ENCODE measurements at regions not wholly inside any gene's neighbourhood (a gene's known extent, or its start where the extent isn't known, plus 50 kb on each side); places are given as distances from the start of the nearest gene placed in this dataset.
"Not testable (repeated sequence)": the region's sequence is repeated elsewhere in the genome, so short reads cannot be mapped to it uniquely, and the experiment has no call there.

DNA sequence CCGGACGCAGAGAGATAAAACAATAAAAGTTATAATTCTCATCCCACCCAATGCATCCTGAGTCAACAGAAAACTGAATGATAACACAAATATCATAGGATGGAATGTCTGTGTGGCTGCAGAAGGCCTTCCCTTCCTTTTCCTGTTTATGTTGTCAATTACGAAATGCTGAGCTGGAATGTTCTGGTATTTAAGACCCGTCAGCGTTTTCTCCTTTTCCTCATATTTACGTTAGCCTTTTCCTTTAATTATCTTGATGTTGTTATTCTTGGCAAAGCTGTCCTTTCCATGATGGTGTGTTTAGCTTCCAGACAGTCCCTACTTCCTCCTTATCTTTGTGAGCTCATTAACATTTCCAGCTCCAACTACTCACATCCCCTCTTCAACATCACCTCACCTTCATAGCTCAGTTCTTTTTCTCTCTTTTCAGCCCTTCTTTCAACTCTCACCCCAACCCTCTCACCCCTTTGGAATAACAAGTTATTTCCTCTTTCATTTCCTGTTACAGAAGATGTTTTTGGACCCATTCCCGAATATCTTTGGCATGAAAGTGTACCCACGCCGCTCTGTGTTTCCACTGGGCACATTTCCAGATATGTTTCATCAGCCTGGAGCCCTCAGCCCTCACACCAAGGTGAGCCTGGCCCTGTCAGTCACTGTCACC lies 221.6 kb downstream of the NR2F1-AS1 start:
- peak in 1 of 2 experiments; percentile 18 for DNase-seq

DNA sequence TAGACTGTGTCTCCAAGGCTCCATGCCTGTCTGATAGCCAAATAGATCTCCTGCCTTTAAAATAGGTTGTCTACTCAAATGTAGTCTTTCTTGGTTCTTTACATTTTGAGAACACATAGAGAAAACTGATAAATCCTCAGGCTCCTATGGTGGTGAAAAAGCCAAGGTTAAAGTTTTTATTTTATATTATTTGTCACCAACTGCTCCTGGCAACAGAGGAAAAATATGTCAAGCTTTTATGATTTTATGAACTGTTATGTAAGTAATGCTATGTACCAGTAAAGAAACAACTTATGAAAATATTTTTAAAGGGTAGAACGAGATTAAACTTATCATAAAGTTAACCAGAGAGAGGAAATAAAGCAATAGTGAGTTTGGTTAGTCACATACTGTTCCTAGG lies 222.8 kb downstream of the NR2F1-AS1 start:
- DNase-seq, result no peak

DNA sequence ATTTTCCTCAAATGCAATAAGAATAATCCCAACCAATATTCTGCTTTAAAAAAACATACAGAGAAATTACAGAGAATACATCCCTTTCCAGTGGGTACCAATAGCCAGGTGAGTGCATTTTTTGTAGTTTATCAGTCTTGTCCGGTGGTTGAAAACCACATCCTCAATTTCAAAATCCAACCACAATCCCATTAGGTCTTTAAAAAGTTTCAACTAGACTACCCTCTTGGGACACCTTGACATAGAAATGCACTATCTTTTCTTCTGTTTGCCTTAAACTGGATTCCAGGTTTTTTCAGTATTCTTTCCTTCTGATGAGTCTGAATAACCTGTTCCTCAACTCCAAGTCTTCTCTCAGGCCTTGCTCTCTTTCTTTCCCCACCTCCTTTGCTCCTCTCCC lies 223.3 kb downstream of the NR2F1-AS1 start:
- no peak for DNase-seq

DNA sequence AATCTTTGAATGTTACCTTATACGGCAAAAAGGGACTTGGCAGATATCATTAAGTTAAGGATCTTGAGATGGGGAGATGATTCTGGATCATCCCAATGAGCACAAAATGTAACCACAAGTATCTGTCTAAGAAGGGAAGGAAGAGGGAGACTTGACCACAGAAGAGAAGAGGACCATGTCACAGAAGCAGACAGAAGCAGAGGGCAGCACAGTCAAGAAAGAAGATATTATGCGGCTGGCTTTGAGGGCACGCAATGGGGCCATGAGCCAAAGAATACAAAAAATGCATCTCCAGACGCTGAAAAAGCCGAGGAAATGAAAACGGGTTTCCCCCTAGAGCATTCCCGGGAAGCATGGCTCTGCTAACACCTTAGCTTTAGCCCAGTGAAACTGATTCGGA lies 225.3 kb downstream of the NR2F1-AS1 start:
- DNase-seq, result no peak

DNA sequence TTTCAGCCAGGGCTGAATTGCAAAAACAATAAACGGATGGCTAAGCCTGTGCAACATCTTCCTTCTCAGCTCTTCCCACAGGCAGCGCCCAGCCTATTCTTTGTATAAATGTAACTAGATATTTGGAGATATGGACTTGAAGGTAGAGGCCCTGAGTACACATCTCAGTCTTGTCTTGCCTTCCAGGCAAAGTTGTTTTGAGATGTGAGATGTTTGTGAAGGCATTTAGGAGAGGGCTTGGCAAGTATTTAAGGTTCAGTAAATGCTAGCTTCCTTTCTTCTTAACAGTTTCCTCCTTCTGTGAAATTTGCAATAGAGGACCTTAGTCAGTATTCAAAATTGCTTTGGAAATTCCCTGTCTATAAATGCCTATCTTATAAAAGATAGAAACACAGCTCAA lies 228.8 kb downstream of the NR2F1-AS1 start:
- DNase-seq, result no peak

DNA sequence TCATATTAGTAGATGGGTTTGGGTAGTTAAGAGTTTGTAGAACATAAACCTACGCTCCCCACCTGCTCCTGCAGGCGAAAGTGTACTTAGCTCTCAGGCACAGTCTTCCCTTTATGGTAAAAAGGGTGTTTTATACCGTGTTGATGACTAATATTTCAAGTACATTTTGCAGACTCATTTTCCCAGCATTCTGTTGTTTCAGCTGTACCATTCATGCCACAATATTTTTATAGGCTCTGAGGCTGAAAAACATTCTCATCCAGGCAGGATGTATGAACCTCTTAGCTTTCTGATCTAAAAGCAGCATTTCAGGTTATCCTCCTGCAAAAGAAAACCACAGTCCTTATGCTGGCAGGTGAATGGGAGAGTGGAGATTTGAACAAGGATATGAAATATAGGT lies 231.4 kb downstream of the NR2F1-AS1 start:
- DNase-seq, result no peak

DNA sequence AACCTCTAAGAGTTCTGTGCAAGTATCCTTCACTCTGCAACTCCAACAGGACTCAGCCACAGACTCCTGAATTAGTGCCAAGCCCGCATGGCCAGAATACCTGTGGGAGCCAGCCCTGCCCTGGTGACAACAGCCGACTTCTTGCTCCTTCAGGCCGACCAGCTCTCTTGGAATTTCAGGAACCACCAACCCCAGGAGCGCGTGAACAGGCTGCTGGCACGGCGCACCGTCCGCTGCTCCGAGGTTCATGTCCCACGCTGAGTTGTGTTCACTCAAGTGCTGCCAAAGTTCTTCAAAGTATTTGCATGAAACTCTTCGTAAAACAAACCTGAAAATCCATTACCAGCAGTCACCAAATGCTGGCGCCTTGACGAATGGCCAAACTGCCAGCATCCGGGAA lies 232.8 kb downstream of the NR2F1-AS1 start:
- DNase-seq, result no peak

DNA sequence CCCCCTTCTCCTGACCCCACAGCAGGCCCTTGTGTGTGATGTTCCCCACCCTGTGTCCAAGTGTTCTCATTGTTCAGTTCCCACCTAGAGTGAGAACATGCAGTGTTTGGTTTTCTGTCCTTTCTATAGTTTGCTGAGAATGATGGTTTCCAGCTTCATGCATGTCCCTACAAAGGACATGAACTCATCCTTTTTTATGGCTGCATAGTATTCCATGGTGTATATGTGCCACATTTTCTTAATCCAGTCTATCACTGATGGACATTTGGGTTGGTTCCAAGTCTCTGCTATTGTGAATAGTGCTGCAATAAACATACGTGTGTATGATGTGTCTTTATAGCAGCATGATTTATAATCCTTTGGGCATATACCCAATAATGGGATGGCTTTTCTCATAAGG lies 234.2 kb downstream of the NR2F1-AS1 start:
- DNase-seq, result not testable (repeated sequence)

DNA sequence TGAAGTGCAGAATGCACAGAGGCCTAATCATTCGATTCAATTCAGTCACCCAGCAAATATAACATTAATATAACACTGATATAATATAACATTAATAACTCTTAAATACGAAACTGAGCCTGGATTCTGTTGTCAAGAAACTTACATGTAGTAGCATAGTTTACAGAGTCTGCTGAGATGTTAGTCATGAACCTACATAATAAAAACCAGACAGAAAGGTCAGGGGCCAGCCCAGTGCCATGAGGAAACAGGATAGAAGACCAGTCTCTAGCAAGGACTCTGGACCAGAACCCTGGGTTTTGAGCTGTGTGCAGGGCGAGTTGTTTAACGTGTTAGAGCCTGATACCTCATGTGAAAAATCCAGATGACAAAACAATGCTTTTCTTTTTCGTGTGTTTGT lies 234.7 kb downstream of the NR2F1-AS1 start:
- DNase-seq, result no peak

DNA sequence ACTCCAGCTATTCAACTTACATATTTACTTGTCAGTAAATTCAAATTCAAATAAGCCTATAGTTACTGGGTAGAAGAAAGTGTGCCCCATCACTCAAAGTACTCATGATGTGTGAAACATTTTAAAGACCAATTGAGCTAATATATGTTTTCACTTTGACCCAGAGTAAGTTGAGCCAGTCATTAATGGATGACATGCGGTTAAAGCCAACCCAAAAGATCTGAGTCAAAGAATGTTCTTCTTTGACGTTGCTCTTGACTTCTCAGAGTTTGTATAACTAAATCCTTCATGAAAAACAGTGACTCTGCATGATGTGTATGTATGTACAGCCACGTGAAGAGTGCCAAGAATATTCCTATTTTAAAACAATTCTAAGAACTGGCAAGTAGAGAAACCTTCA lies 237.4 kb downstream of the NR2F1-AS1 start:
- no peak for DNase-seq

DNA sequence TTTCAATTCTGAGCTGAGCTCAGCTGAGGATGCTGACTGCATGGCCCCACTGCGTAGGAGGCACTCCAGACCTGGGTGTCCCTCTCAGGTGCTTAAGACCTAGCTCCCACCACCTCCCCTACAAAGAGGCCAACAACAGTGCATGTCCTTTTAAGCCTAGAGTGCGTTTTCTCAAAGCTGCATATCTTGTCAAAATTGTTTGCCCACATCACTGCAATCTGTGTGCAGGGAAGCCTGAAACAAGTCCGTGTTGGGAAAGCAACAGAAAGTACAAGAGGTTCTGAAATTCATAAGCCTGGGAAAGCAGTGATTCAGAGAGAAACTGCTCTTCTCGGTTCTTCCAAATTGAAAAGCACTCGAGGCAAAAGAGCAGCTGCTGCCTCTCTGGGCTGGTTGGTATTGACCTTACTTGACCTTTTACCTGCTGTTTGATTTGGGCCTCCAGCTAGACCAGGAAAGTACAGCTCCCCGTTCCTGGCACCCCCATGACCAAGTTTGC lies 238.4 kb downstream of the NR2F1-AS1 start:
- DNase-seq, result no peak

DNA sequence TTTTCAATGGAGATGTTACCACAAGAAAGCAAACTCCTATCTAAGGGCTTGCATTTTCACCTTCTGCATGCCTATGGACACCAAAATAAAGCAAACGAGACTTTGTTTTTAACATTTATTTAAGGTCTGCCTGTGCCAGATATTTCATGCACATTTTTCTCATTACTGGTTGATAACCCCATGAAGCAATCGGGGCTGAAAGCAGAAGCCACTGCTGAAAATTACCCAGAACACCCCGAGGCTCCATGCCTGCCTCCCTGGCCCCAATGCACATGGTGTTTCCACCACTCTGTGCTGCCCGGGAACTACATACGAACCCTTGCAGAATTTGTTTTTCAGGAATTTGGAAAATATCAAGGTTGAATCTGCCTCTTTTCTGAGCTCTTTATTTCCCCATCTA lies 240.1 kb downstream of the NR2F1-AS1 start:
- DNase-seq, result no peak

DNA sequence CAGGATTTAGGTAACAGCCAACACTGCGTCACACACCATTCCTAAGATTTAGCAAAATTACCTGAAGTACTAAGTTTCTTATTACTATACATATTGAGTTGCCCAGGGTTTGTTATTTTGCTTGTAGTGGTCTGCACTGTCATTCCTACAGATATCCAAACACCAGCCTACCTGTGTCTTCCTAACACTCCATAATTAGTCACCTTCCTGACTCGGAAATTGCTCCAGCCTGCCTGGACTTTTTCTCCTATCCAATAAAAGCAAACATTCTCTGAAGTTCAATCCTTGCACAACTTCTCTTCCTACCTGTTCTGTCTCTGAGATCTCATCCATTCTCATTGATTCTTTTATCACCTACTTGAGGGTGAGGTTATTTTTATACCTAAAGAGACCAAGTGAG lies 243.9 kb downstream of the NR2F1-AS1 start:
- no peak for DNase-seq

DNA sequence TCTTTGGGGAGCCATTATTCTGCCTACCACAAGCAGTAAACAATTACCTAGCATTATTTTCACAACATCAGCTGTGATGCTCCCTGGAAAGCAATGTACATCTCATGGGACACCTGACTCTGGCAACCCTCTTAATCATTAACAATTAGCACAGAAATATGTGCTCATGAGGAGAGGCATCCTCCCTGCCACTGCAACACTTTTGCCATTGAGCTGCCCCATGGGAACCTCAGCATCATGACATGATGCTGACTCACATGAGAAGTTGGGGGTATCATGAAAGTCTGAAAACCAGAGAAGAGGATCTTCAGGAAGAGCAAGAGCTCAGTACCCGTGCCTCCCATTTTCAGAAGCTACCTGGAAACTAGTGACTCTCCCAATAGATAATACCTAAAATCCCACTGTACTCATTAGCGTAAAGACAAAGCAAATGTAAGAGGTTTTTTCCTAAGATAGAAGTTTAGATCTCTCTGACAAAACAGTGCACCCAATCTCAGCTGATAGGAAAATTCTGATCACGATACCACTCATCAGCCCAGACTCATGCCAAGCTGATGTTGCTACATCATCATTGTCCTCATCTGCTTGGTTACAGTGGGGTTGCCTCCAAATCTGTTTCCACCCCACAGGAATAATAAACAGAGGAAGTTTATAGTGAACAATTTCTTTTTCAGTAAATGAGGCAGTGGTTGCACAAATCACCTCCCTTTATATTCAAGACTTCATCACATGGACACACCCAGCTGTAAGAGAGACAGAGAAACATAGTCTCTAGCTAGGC lies 244.5 kb downstream of the NR2F1-AS1 start:
- no peak for DNase-seq

DNA sequence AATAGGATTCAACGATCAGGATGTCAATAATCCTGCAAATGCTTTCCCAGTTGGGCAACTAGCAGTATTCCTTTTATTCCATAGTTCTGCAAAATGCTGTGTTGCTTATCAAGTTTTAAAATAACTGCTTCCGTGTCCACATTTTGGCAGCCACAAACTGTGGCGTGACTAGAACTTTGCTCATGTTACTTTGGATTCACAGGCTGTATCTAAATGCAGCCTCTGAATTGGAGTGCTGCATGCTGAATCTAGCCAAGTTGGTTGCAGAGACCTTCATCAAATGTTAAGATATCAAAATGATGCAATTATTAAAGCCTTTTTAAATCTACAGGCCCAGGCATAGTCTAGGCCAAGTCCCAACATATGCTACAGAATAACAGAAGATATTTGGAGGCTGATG lies 249.2 kb downstream of the NR2F1-AS1 start:
- no peak for DNase-seq

DNA sequence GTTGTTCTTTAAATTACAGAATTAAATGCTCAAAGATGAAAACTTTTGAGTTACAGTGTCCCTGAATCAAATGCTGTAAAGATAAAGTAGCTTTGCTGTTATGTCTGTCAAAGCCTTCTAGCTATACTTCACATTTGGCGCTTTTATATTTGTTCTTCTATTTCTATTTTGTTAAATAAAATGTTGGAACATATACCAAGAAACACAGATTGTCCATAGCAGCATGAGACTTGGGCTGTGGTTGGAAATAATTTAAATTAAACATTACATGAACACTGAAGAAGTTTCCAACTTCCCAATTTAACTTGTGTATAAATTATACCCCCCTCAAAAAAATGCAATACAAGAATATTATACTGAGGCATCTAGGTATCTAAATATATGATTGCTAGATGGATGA lies 249.8 kb downstream of the NR2F1-AS1 start:
- no peak for DNase-seq

DNA sequence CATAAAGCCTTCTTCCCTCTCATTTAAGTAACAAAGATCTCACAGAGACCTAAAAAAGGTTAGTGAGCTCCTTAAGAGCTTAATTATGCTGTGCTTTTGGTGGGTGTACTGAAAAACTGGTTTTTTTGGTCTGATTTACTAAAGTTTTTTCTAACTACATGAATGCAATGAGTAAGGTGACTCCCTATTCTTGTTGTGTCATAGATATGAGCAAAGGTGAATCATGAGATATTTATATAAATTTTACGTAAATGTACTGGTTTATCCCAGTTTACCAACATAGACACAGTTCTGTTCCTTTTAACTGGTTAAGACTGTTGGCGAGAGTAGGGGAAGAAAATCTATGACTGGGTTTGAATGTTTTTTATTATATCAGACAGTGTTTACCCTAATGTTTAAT lies 250.5 kb downstream of the NR2F1-AS1 start:
- DNase-seq, result no peak

DNA sequence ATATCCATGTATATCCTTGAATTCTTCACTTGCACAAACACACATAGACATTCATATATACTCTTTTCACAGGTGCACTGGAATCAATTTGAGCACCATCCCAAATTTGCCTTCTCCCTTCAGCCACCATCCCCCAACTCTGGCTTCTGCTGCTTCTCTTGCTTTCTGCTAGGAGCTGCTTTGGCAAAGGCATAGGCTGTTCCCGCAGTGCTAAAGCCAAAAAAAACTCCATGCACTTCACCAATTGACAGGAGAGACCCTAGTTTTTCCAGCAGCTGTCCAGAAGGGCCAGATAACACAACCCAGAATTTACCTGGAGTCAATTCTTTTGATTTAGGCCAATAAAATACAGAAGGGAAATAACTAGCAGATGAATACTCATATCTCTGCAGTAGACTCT lies 251.3 kb downstream of the NR2F1-AS1 start:
- no peak for DNase-seq

DNA sequence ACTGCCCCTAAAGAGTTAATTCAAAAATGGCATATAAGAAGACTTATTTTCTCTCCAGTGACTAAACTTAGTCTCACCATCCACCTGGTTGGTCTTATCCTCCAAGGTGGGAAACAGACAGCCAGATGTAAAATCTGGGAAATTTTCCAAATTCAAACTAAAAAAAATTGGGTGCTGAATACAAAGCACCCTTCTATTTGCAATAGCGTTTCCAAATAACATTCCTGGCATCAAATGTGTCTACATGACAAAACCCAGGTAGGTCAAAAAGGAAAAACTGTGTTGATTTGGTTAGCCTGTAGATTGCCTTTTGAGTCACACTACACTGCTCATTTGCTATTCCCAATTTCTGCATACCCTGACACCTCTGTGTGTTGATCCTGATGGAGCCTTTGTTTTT lies 252.2 kb downstream of the NR2F1-AS1 start:
- peak in 1 of 2 experiments; percentile 24 for DNase-seq

DNA sequence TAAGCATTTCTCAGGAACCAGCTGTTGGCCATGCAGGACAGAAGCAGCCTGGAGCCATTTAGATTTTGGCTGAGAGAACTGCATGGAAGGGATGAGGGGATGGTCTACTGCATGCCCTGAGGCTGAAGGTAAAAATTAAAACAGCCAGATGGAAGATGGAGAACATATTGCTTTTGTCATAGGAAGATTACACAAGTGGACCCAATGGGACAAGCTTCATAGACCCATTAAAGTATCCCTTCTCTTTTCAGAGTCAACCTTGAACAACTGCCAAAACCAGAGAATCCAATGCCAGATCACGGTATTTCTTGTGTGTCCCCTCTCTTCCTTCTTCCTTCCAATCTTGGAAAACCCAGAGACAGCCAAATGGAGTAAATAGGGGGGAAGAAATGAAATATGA lies 253.4 kb downstream of the NR2F1-AS1 start:
- no peak for DNase-seq

DNA sequence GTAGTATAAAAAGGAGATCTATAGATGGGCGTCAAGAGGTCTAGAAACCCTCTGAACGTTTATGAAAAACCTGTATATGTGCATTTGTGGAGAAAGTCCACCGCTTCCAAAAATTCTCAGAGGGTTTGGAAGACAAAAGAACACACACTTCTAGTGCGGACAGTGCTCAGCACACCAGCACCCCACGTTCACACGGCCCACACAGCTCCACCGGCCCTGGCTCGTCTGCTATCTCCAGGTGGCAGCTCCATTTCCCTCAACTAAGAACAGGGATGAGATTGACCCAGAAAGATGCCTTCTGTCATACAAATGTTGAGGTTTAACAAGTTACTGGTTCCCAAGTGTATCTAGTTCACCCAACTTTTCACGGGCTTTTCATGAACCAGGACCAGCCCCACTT lies 255.1 kb downstream of the NR2F1-AS1 start:
- DNase-seq, result no peak

DNA sequence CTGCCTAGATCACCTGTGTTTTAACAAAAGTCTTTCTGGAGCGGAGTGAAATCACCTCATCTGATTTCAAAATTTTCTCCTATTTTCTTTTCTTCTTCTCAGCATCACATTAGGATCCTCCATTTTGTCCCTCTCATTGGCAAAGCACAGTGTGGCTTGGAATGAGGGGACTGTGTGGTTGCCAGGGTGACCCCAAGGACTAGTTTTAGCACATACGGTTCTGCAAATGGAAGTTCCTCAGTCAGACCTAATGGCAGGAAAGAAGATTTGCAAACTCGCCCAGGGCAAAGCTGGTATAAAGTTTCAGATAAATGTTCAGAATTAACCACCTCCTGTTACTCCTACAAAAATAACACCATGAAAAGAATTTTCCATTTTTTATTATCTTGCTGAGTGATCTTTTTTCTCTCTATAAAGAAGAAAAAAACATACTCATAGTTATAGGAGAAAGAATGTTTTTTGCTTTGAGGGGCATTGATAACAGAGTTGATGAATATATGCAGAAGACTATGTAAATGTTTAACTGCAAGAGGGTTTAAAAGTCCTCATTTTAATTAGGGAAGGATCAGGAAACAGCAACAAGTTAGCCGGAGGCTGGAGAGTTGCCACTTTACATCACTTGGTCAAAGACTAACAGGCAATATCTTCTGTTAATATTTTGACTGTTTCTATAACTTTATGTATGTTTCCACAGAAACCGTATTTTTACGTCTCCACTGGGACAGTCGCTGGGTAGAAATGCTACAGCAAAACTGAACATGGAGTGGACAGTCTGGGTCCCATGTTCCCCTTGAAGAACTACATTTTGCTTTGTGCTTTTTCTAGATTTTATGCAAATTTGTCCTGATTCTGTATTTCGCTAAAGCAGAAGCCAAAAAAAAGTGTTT lies 257.8 kb downstream of the NR2F1-AS1 start:
- DNase-seq, result peak in 1 of 2 experiments; percentile 7

DNA sequence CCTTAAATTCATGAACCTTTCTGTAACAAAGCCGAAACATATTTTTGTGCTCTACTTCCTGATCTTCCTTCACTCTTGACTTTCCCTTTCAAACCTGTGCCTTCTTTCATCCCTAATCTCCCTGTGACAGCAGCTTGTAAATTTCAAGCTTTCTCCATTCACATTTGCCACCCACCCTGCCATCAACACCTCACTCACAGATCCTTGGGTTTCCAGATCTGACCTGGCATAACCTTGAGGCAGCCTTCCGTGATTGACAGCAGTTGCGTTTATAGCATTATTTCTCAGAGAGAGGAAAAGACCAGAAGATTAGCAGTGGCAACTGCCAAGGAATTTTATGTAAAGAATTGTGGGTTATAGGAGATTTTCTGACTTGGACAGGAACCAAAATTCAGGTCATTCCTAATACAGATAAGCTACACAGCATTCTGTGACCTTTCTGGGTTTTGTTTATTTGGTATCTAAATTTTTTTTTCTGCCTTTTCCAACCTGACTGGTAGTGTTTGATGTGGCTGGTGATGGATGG lies 260.0 kb downstream of the NR2F1-AS1 start:
- no peak for DNase-seq
